M059J (cell line): ENCODE measurements at regions not wholly inside any gene's neighbourhood (a gene's known extent, or its start where the extent isn't known, plus 50 kb on each side); places are given as distances from the start of the nearest gene placed in this dataset.

ENCODE experiments used
- DNase-seq: peaks from one replicate; pipeline ENCODE4 v3.0.0-alpha.2; 2012; ENCODE audit warnings: low read depth

GRCh38 chr5:60377826-60378225, 322.1 kb downstream of the DEPDC1B start:
- DNase-seq, result peak; percentile 64

- no peak for DNase-seq
These were observed 323.1 kb downstream of the DEPDC1B start for GRCh38 chr5:60376860-60377259.

GRCh38 chr5:60374409-60374808, 325.6 kb downstream of the DEPDC1B start:
- DNase-seq, result peak; percentile 24

DNA sequence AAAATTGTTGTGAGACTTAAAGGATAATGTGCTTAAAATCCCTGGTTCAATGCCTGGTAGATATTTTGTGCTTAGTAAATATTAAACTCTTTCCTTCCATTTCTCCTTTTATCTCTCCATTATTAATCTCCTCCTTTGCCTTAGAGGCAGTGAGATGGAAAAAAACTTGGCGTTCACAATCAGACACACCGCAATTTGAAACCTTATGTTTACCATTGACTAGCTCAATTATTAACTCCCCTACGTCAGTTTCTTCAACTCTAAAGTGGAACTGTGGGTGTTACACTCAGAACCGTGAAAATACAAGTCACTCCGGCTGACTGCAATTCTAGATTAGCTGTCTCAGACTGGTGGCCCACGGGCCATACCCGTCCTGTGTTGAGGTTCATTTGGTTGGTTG, 327.2 kb downstream of the DEPDC1B start:
- DNase-seq, result no peak

GRCh38 chr5:60371065-60371464, 328.9 kb downstream of the DEPDC1B start:
- no peak for DNase-seq

DNA sequence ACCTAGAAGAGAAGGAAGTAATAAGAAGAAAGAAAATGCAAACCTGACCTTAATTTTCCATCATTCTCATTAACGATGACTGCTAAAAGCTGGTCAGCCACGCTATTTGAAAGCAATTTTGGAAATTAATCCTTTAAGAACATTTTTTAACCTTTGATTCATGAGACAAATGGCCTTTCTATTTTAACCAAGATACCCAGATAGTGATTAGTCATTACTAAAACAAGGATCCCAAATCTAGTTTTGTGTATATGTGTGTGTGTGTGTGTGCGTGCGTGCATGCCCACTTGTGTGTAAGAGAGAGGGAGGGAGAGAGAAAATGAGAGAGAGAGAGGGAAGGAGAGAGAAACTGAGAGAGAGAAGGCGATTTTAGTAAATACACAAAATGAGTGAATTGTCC, 329.5 kb downstream of the DEPDC1B start:
- DNase-seq, result peak; percentile 37

DNA sequence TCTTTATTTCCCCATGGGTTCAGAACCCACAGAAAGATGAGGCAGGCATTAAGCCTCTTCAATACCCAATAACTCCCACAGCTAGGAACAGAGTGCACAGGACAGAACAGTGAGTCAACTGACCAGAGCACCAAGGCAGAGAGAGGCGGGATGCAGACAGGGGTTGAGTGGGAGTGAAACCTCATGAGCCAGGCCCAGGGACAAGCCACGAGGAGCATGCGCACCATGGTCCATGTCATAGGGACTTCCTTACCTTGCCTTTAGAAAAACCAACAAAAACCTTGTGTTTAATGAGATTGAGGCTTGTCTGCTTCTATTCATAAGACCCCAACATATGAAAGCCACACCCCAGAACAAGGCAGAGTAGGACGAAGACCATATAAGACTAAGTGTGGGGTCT, 330.6 kb downstream of the DEPDC1B start:
- DNase-seq, result no peak

DNA sequence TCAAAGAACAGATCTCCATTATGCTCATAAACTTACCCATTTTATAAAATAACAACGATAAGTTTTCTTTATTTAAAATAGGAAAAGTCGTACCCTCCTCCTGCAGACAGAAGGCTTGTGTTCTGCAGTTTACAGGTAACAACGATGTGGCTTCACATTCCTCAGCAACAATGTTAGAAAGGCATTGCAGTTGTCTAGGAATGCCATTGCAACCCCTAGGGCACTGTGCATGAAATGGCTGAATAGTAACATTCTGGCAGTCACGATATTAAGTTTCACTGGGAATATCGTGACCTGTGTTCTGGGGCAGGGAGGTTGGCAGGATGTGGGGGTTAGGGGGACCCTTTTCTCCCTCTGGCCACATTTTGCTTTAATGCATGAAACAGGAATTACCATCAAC, 331.9 kb downstream of the DEPDC1B start:
- no peak for DNase-seq

DNA sequence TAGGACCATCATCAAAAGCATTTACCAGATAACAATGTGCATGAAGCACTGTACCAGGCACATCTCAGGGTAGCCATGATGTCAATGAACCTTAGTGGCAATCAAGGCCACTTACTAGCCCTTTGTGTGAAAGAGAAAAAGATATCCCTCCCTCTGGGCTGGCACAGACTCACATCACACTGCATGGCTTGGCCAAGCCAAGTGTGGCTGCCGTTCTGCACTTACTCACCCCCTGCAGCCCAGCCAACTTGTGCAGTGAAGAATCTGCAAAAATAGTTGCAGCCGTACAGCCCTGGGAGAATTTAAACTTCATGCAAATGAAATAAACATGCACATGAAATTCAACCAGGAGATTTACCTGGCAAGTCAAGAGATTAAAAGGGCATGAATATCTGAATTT, 333.5 kb downstream of the DEPDC1B start:
- peak; percentile 58 for DNase-seq

- no peak for DNase-seq
These were observed 335.0 kb downstream of the DEPDC1B start for GRCh38 chr5:60365001-60365400.

DNA sequence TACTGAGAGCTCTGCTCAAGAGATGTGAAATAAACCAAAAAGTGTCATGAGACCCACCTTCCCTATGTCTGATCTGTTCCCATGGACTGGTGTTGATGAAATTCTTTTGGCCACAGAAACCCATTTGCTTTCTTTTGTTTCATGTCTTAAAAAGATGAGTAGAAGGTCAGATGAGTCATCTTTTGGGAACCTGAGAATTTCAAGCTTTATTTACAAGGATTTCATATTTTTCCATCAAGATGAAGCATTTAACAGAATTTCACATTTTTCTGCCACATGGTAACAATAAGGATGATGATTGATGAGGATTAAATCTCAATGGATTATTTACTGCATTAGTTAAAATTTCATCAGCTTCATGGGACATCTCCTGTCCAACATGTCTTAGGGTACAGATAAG, 337.8 kb downstream of the DEPDC1B start:
- DNase-seq, result peak; percentile 75

GRCh38 chr5:60360355-60360754, 339.6 kb downstream of the DEPDC1B start:
- no peak for DNase-seq

GRCh38 chr5:60357302-60357701, 342.7 kb downstream of the DEPDC1B start:
- DNase-seq, result no peak

- DNase-seq, result no peak
These were observed 343.2 kb downstream of the DEPDC1B start for GRCh38 chr5:60356745-60357144.

DNA sequence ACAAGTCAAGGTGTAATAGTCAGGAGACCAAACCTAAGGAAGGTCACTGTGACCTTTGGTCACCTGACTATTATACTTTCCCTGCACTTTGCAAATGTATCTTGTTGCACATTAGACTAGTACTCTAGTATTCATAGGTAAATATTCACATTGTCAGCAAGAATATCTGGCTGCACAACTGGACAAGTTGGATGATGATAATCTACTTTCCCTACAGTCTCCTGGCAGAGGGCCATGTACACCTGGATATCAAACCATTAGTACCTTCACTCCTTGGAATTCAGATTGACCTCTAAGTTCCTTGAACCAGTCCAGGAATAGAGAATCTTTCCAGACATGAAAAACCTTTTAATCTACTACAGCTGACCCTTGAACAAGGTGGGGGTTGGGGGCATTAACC, 344.8 kb downstream of the DEPDC1B start:
- no peak for DNase-seq

GRCh38 chr5:60354311-60354710, 345.7 kb downstream of the DEPDC1B start:
- no peak for DNase-seq

- DNase-seq, result no peak
These were observed 346.9 kb downstream of the DEPDC1B start for GRCh38 chr5:60352992-60353599.

DNA sequence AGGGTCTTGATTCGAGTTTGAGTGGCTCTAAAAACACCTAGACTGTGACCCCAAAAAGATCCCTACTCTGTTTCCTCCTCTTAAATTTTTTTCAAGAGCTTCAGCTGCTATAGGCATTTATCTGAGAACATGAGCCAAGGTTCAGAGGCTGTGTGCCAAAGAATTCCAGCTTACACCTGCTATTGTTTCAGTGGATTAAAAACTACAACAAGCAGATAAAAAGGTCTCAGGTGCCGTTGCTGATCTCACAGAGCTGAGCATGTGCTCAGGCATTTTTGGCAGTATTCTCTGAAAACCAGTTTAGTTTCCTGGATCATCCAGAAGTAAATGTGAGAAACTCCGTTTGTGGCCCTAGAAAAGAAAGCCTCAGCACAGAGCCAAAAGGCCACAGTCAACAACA, 349.2 kb downstream of the DEPDC1B start:
- no peak for DNase-seq

DNA sequence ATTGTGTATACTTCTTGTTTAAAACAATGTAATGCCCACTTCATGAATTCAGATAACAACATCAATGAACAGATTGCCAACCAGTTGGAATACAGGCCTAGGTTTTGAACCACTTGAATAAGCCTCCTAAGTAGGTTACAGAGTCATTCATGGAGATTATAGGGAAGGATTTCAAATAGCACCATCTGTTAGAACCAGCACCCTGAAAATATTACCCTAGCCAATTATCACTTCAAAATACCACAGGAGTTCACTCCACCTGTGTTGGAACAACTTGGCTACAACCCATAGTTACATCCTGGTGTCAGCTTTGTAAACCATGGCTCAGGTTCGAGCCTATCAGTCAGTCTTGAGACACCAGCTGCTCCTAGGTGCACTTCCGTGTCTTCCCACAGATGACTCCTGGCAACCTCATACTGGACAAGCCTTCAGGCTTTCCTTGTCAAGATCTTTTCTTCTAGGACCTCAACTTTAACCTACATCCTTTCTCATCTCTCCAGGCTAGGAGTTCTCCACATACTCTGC, 350.0 kb downstream of the DEPDC1B start:
- DNase-seq, result no peak

DNA sequence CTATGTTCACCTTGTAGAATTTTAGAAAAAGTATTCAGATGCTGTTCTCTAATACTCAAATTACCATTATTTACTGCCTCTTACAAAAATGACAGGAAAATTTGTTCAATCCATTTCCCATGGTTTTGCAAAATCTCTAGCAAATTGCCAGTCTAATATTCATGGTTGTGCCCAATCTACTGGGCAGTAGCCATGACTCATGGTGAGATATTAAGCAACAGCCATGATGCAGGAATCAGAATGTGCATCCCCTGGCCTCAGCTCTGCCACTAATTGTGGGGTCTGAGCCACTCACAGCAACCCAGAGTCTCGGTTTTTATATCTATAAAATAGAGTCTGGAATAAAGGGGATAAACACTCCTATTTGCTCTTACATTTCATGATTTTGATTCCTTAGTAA, 353.6 kb downstream of the DEPDC1B start:
- DNase-seq, result peak; percentile 53

DNA sequence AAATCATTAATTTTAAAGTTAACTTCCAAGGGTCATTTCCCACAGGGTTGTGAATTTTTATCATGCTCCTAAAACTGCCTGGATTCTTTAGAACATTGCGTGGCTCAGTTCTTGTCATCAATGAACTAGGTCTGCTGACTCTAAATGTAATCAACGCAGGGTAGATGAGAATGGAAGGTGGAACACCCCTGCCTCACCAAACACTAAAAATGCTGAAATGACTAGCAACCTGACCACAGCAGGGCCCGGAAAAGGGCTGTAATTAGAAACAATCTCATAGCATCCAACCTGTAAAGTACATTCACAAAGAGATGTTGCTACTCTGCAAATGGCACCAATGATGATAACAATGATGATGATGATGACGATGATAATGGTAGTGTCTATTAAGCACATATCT, 356.9 kb downstream of the DEPDC1B start:
- DNase-seq, result no peak

GRCh38 chr5:60340965-60341471, 358.9 kb downstream of the DEPDC1B start:
- peak; percentile 72 for DNase-seq

- no peak for DNase-seq
These were observed 359.6 kb downstream of the DEPDC1B start for GRCh38 chr5:60340326-60340725.

- DNase-seq, result peak; percentile 35
These were observed 360.2 kb downstream of the DEPDC1B start for GRCh38 chr5:60339691-60340201.
